GM12878 (cell line): ENCODE measurements at regions not wholly inside any gene's neighbourhood (a gene's known extent, or its start where the extent isn't known, plus 50 kb on each side); places are given as distances from the start of the nearest gene placed in this dataset.

Experiments
- ATAC-seq: fragments of 200-7000 bp; cut with Tn5 transposase; 3 replicates; pipeline ENCODE4 v1.9.1; 2020; ENCODE audit warnings: mild to moderate bottlenecking, moderate library complexity
- BruUV-seq: library from RNA; stranded (reverse); fragments of 400-500 nt; replicated peaks from 2 replicates; lab custom pipeline; 2021; lab: Mats Ljungman, UMichigan
- CTCF ChIA-PET: fragments of 300-600 bp; sonication (Branson Sonifier 250); formaldehyde crosslinking; extraction: SDS; loops from one replicate; lab custom pipeline; 2021; ENCODE audit warnings: inconsistent platforms; lab: Yijun Ruan, JAX
- POLR2A ChIA-PET: fragments of 350-600 bp; formaldehyde crosslinking; extraction: SDS; loops from one replicate; lab custom pipeline; 2021; ENCODE audit warnings: inconsistent platforms; lab: Charles Lee
- RAD21 ChIA-PET: fragments of 300-600 bp; sonication (Branson Sonifier 250); formaldehyde crosslinking; loops from one replicate; lab custom pipeline; 2023; ENCODE audit warnings: antibody characterized with exemption; ENCODE audit not compliant: unreplicated experiment; lab: Charles Lee
- SMC1A ChIA-PET: fragments of 300-600 bp; sonication (Branson Sonifier 250); formaldehyde crosslinking; loops from one replicate; lab custom pipeline; 2023; ENCODE audit not compliant: unreplicated experiment, uncharacterized antibody; lab: Charles Lee
- DNase-seq: peaks from one replicate; pipeline ENCODE4 v3.0.0-alpha.2; 2011; ENCODE audit warnings: low read depth, low spot score
- FAIRE-seq: peaks from 3 replicates; lab custom pipeline; 2011; peaks lifted over from hg19 to GRCh38; lab: Jason Lieb, UNC
- H2AFZ ChIP-seq: 2 replicates; pipeline ENCODE4 v1.6.0; 2011; ENCODE audit warnings: low read depth, low read length, control low read depth; ENCODE audit not compliant: control insufficient read depth
- H3K27ac ChIP-seq: 2 replicates; pipeline ENCODE4 v1.5.1; 2011; ENCODE audit warnings: control low read depth; ENCODE audit not compliant: control insufficient read depth, insufficient read depth
- H3K27me3 ChIP-seq, 2 experiments: replicated peaks in 1 of 2; 2 replicates each; pipeline versions ENCODE4 v1.6.0 to v1.6.1; 2011; ENCODE audit warnings: low read length in 1 of 2; ENCODE audit not compliant: control insufficient read depth in 2 of 2, insufficient read depth in 2 of 2
- H3K36me3 ChIP-seq, 2 experiments: 2 replicates each; pipeline ENCODE4 v1.5.1; 2011; ENCODE audit warnings: low read length in 1 of 2; ENCODE audit not compliant: control insufficient read depth in 2 of 2, insufficient read depth in 2 of 2
- H3K4me1 ChIP-seq: 2 replicates; pipeline ENCODE4 v1.6.1; 2011; ENCODE audit warnings: mild to moderate bottlenecking, low read length, moderate library complexity, mixed read lengths; ENCODE audit not compliant: control insufficient read depth, insufficient read depth
- H3K4me2 ChIP-seq: 2 replicates; pipeline ENCODE4 v1.6.0; 2011; ENCODE audit warnings: control low read depth; ENCODE audit not compliant: control insufficient read depth, insufficient read depth
- H3K4me3 ChIP-seq: fragments of 200-600 bp; sonication (generic); 2 replicates; pipeline ENCODE4 v1.5.1; 2016
- H3K79me2 ChIP-seq: 2 replicates; pipeline ENCODE4 v1.6.0; 2011; ENCODE audit warnings: low read length; ENCODE audit not compliant: control insufficient read depth, insufficient read depth
- H3K9ac ChIP-seq: 2 replicates; pipeline ENCODE4 v1.8.0; 2011; ENCODE audit warnings: low read length, control low read depth, mixed read lengths; ENCODE audit not compliant: control insufficient read depth, insufficient read depth
- H3K9me3 ChIP-seq: replicated peaks from 3 replicates; pipeline ENCODE4 v1.5.1; 2011; ENCODE audit warnings: mild to moderate bottlenecking, low read length; ENCODE audit not compliant: control insufficient read depth, insufficient read depth
- H4K20me1 ChIP-seq: 2 replicates; pipeline ENCODE4 v1.6.0; 2011; ENCODE audit not compliant: control insufficient read depth, insufficient read depth
- BCL11A ChIP-seq: IDR thresholded peaks from 2 replicates; pipeline ENCODE4 v1.6.1; 2011; ENCODE audit warnings: low read depth, low read length
- EED ChIP-seq: sonication (generic); IDR thresholded peaks from 2 replicates; pipeline ENCODE4 v1.6.1; 2016; ENCODE audit warnings: antibody characterized with exemption, low read depth
- FOS ChIP-seq: IDR thresholded peaks from 3 replicates; pipeline ENCODE4 v1.6.1; 2011; ENCODE audit warnings: borderline replicate concordance; ENCODE audit not compliant: insufficient read length; ENCODE audit errors: extremely low read depth
- HDAC6 ChIP-seq: fragments of 200-600 bp; sonication (generic); IDR thresholded peaks from one replicate; pipeline ENCODE4 v1.8.0; 2017; ENCODE audit warnings: antibody characterized with exemption; ENCODE audit not compliant: unreplicated experiment
- MTA3 ChIP-seq: IDR thresholded peaks from 2 replicates; pipeline ENCODE4 v1.6.1; 2012; ENCODE audit warnings: low read length, inconsistent platforms, borderline replicate concordance
- NKRF ChIP-seq: fragments of 450-650 bp; conservative IDR thresholded peaks from 2 replicates; pipeline ENCODE4 v1.6.1; 2017; ENCODE audit warnings: mild to moderate bottlenecking, moderate library complexity
- POLR2A ChIP-seq: IDR thresholded peaks from 2 replicates; pipeline ENCODE4 v1.6.1; 2011; ENCODE audit warnings: low read depth, mild to moderate bottlenecking, low read length
- RBBP5 ChIP-seq: fragments of 200-600 bp; sonication (generic); conservative IDR thresholded peaks from 2 replicates; pipeline ENCODE4 v1.6.1; 2016
- RELA ChIP-seq: fragments of 450-650 bp; IDR thresholded peaks from 2 replicates; pipeline ENCODE4 v1.8.0; 2014; ENCODE audit warnings: borderline replicate concordance; ENCODE audit not compliant: partially characterized antibody
- STAT1 ChIP-seq: fragments of 450-650 bp; conservative IDR thresholded peaks from 2 replicates; pipeline ENCODE4 v1.6.1; 2014; ENCODE audit warnings: antibody characterized with exemption, mild to moderate bottlenecking
- TARDBP ChIP-seq: IDR thresholded peaks from 2 replicates; pipeline ENCODE4 v1.6.1; 2016; ENCODE audit warnings: borderline replicate concordance
- TCF3 ChIP-seq: IDR thresholded peaks from 2 replicates; pipeline ENCODE4 v1.6.1; 2012; ENCODE audit warnings: low read depth, mild to moderate bottlenecking, low read length, borderline replicate concordance; ENCODE audit not compliant: insufficient read depth
- WGBS: methylation state at CpG from one replicate; pipeline ENCODE4 v1.1.6; 2016; ENCODE audit warnings: low lambda C conversion rate; ENCODE audit not compliant: insufficient replicate concordance, insufficient coverage; ENCODE audit errors: missing lambda C conversion rate; 5-methylcytosine and 5-hydroxymethylcytosine counted together
- in situ Hi-C: fragments of 300-500 bp; cut with MboI; formaldehyde crosslinking; loops from 9 replicates; pipeline ENCODE4 v1.14.3; 2018; ENCODE audit warnings: mixed read lengths
- intact Hi-C: fragments of 100-400 bp; cut with micrococcal nuclease; formaldehyde crosslinking; loops from one replicate; pipeline ENCODE4 v1.14.2; 2022; ENCODE audit not compliant: unreplicated experiment
- TF ChIP-seq, protein P1 (sequence below): fragments of 450-650 bp; IDR thresholded peaks from 2 replicates; pipeline ENCODE4 v1.6.1; 2016; ENCODE audit warnings: mild to moderate bottlenecking
- TF ChIP-seq, protein P2 (sequence below): IDR thresholded peaks from 2 replicates; pipeline ENCODE4 v1.6.1; 2011; ENCODE audit warnings: low read depth, low read length, improper control_type of control experiment, borderline replicate concordance
- TF ChIP-seq, protein P3 (sequence below): fragments of 450-650 bp; IDR thresholded peaks from 2 replicates; pipeline ENCODE4 v1.6.1; 2017; ENCODE audit warnings: mild to moderate bottlenecking
- TF ChIP-seq, protein P4 (sequence below): fragments of 450-650 bp; IDR thresholded peaks from 2 replicates; pipeline ENCODE4 v1.6.1; 2017; ENCODE audit warnings: antibody characterized with exemption, mild to moderate bottlenecking, moderate library complexity

GRCh38 chr11:92316106-92316809 is 91.6 kb downstream of the FAT3 start:
- H3K4me3 ChIP-seq: no peak overlapping the region
- no peak overlapping the region for H3K9ac ChIP-seq
- no peaks in the 10 kb centered on the region for H3K36me3 ChIP-seq
- H3K9me3 ChIP-seq: no peaks in the 10 kb centered on the region
- H3K4me2 ChIP-seq: no peak overlapping the region
- no TSS peak for BruUV-seq
- no peak for DNase-seq
- ChIA-PET RAD21 (no interaction called here), CTCF (no interaction called here), SMC1A (no interaction called here), POLR2A (no interaction called here)
- in situ Hi-C loops: no loop called here
- H3K27me3 ChIP-seq: no peaks in the 10 kb centered on the region; a peak in 1 of 4 replicates
- TF ChIP-seq MTA3: no peak
- TF ChIP-seq POLR2A: no peak
- TF ChIP-seq, protein P1, sequence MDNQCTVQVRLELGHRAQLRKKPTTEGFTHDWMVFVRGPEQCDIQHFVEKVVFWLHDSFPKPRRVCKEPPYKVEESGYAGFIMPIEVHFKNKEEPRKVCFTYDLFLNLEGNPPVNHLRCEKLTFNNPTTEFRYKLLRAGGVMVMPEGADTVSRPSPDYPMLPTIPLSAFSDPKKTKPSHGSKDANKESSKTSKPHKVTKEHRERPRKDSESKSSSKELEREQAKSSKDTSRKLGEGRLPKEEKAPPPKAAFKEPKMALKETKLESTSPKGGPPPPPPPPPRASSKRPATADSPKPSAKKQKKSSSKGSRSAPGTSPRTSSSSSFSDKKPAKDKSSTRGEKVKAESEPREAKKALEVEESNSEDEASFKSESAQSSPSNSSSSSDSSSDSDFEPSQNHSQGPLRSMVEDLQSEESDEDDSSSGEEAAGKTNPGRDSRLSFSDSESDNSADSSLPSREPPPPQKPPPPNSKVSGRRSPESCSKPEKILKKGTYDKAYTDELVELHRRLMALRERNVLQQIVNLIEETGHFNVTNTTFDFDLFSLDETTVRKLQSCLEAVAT: no peak
- TF ChIP-seq, protein P2, sequence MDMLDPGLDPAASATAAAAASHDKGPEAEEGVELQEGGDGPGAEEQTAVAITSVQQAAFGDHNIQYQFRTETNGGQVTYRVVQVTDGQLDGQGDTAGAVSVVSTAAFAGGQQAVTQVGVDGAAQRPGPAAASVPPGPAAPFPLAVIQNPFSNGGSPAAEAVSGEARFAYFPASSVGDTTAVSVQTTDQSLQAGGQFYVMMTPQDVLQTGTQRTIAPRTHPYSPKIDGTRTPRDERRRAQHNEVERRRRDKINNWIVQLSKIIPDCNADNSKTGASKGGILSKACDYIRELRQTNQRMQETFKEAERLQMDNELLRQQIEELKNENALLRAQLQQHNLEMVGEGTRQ: no peak
- TF ChIP-seq STAT1: no peak
- no peak for TF ChIP-seq TCF3
- TF ChIP-seq RBBP5: no peak
- TF ChIP-seq, protein P3, sequence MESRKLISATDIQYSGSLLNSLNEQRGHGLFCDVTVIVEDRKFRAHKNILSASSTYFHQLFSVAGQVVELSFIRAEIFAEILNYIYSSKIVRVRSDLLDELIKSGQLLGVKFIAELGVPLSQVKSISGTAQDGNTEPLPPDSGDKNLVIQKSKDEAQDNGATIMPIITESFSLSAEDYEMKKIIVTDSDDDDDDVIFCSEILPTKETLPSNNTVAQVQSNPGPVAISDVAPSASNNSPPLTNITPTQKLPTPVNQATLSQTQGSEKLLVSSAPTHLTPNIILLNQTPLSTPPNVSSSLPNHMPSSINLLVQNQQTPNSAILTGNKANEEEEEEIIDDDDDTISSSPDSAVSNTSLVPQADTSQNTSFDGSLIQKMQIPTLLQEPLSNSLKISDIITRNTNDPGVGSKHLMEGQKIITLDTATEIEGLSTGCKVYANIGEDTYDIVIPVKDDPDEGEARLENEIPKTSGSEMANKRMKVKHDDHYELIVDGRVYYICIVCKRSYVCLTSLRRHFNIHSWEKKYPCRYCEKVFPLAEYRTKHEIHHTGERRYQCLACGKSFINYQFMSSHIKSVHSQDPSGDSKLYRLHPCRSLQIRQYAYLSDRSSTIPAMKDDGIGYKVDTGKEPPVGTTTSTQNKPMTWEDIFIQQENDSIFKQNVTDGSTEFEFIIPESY: no peak
- no peak for TF ChIP-seq NKRF
- TF ChIP-seq HDAC6: no peak
- no peak for TF ChIP-seq EED
- no peak for TF ChIP-seq TARDBP
- TF ChIP-seq FOS: no peak
- TF ChIP-seq, protein P4, sequence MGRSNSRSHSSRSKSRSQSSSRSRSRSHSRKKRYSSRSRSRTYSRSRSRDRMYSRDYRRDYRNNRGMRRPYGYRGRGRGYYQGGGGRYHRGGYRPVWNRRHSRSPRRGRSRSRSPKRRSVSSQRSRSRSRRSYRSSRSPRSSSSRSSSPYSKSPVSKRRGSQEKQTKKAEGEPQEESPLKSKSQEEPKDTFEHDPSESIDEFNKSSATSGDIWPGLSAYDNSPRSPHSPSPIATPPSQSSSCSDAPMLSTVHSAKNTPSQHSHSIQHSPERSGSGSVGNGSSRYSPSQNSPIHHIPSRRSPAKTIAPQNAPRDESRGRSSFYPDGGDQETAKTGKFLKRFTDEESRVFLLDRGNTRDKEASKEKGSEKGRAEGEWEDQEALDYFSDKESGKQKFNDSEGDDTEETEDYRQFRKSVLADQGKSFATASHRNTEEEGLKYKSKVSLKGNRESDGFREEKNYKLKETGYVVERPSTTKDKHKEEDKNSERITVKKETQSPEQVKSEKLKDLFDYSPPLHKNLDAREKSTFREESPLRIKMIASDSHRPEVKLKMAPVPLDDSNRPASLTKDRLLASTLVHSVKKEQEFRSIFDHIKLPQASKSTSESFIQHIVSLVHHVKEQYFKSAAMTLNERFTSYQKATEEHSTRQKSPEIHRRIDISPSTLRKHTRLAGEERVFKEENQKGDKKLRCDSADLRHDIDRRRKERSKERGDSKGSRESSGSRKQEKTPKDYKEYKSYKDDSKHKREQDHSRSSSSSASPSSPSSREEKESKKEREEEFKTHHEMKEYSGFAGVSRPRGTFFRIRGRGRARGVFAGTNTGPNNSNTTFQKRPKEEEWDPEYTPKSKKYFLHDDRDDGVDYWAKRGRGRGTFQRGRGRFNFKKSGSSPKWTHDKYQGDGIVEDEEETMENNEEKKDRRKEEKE: no peak
- no peak for TF ChIP-seq RELA
- TF ChIP-seq BCL11A: no peak
- FAIRE-seq: no peak
- no peaks in the 10 kb centered on the region for H3K79me2 ChIP-seq
- H2AFZ ChIP-seq: no peak overlapping the region
- intact Hi-C loops: no loop called here
- WGBS: 24% methylated on average over 4 of the region's 4 CpGs
- no peaks in the 10 kb centered on the region for H3K4me1 ChIP-seq
- ATAC-seq: no peak
- no peak overlapping the region for H3K27ac ChIP-seq
- no peaks in the 10 kb centered on the region for H4K20me1 ChIP-seq
